H1 (cell line): ENCODE measurements at regions not wholly inside any gene's neighbourhood (a gene's known extent, or its start where the extent isn't known, plus 50 kb on each side); places are given as distances from the start of the nearest gene placed in this dataset.

Source experiments
- CEBPB ChIP-seq: IDR thresholded peaks from 2 replicates; pipeline ENCODE4 v1.6.1; 2012; ENCODE audit warnings: low read depth, low read length
- CTCF ChIP-seq, 3 experiments: IDR thresholded peaks; 1 replicate in 2 of 3; 2 replicates in 1 of 3; pipeline versions ENCODE4 v1.5.1 to v1.6.1; 2011; ENCODE audit warnings: low read length in 3 of 3, mild to moderate bottlenecking in 3 of 3, inconsistent platforms in 2 of 3, low read depth in 1 of 3, moderate library complexity in 1 of 3; ENCODE audit not compliant: insufficient read depth in 1 of 3; ENCODE audit errors: control extremely low read depth in 1 of 3
- GABPA ChIP-seq: IDR thresholded peaks from 2 replicates; pipeline ENCODE4 v1.6.1; 2011; ENCODE audit warnings: mild to moderate bottlenecking, low read length, moderate library complexity, borderline replicate concordance; ENCODE audit not compliant: insufficient read depth
- JUN ChIP-seq: IDR thresholded peaks from 2 replicates; pipeline ENCODE4 v1.6.1; 2011; ENCODE audit warnings: low read depth, mild to moderate bottlenecking, improper control_type of control experiment, low read length
- POLR2A ChIP-seq, 2 experiments: IDR thresholded peaks; 1 replicate in 1 of 2; 2 replicates in 1 of 2; pipeline ENCODE4 v1.6.1; 2011; ENCODE audit warnings: low read depth in 2 of 2, low read length in 2 of 2, mild to moderate bottlenecking in 2 of 2; ENCODE audit errors: control extremely low read depth in 1 of 2
- POLR2AphosphoS5 ChIP-seq: IDR thresholded peaks from 2 replicates; pipeline ENCODE4 v1.6.1; 2011; ENCODE audit warnings: low read depth, low read length
- RFX5 ChIP-seq: IDR thresholded peaks from 2 replicates; pipeline ENCODE4 v1.6.1; 2011; ENCODE audit warnings: low read depth, low read length, improper control_type of control experiment, borderline replicate concordance
- RNF2 ChIP-seq: fragments of 200-900, 300-1000 bp; sonication (generic); IDR thresholded peaks from 2 replicates; pipeline ENCODE4 v1.7.1; 2016; ENCODE audit warnings: borderline replicate concordance, low read depth, mild to moderate bottlenecking, antibody characterized with exemption, low read length; ENCODE audit not compliant: poor library complexity, severe bottlenecking; ENCODE audit errors: missing control alignments
- RXRA ChIP-seq: IDR thresholded peaks from 2 replicates; pipeline ENCODE4 v1.6.1; 2011; ENCODE audit warnings: low read depth, mild to moderate bottlenecking, low read length, moderate library complexity; ENCODE audit not compliant: insufficient read depth
- SP2 ChIP-seq: IDR thresholded peaks from 2 replicates; pipeline ENCODE4 v1.6.1; 2012; ENCODE audit warnings: mild to moderate bottlenecking, low read length, inconsistent platforms
- TAF1 ChIP-seq: IDR thresholded peaks from 2 replicates; pipeline ENCODE4 v1.6.1; 2011; ENCODE audit warnings: mild to moderate bottlenecking, low read depth, low read length
- USF2 ChIP-seq: IDR thresholded peaks from 2 replicates; pipeline ENCODE4 v1.6.1; 2011; ENCODE audit warnings: low read length, improper control_type of control experiment

GRCh38 chr2:10188729-10189305, 66.3 kb downstream of the RRM2 start:
- TF ChIP-seq TAF1 (no peak), SP2 (no peak), JUN (no peak), USF2 (no peak), CEBPB (no peak), POLR2AphosphoS5 (no peak), RXRA (no peak), CTCF (IDR thresholded peaks at IDR 0.05; ENCODE audit: control extremely low read depth in 1 of 3, insufficient read depth in 1 of 3, low read depth in 1 of 3, low read length in 3 of 3) (no peak), GABPA (no peak), RNF2 (no peak), RFX5 (no peak), POLR2A (IDR thresholded peaks at IDR 0.05; ENCODE audit: control extremely low read depth in 1 of 2, low read depth in 2 of 2, low read length in 2 of 2) (no peak)
